Prostate gland (tissue), 2 donors: ENCODE measurements at regions not wholly inside any gene's neighbourhood (a gene's known extent, or its start where the extent isn't known, plus 50 kb on each side); places are given as distances from the start of the nearest gene placed in this dataset.
A peak's percentile ranks its signal among the peaks of the same experiment; 100 is the strongest.

Experiments
- DNase-seq: peaks from one replicate; pipeline ENCODE4 v3.0.0-alpha.2; 2019; ENCODE audit warnings: low spot score
- H3K27ac ChIP-seq, 2 donors: fragments of 200-600 bp; sonication (generic); 2 replicates each; pipeline ENCODE4 v1.5.1; 2017 to 2019
- H3K27me3 ChIP-seq: fragments of 200-600 bp; sonication (generic); replicated peaks from 2 replicates; pipeline ENCODE4 v1.5.1; 2019; ENCODE audit not compliant: insufficient read depth
- H3K36me3 ChIP-seq, 2 donors: fragments of 200-600 bp; sonication (generic); 1 replicate in 1 of 2; 2 replicates in 1 of 2; pipeline versions ENCODE4 v1.5.1 to v1.8.1; 2017 to 2019
- H3K4me1 ChIP-seq: fragments of 200-600 bp; sonication (generic); replicated peaks from 2 replicates; pipeline ENCODE4 v1.5.1; 2019
- H3K4me3 ChIP-seq, 2 donors: fragments of 200-600 bp; sonication (generic); 2 replicates each; pipeline ENCODE4 v1.5.1; 2017 to 2019
- H3K9me3 ChIP-seq: fragments of 200-600 bp; sonication (generic); 2 replicates; pipeline ENCODE4 v1.5.1; 2017
- CTCF ChIP-seq, 4 experiments: fragments of 200-600 bp in 2 of 4; fragments of 450-650 bp in 2 of 4; sonication (generic) in 2 of 4; IDR thresholded peaks; 1 replicate in 3 of 4; 2 replicates in 1 of 4; pipeline ENCODE4 v1.5.1; 2016 to 2019; ENCODE audit warnings: antibody characterized with exemption in 4 of 4, mild to moderate bottlenecking in 2 of 4, moderate library complexity in 2 of 4
- POLR2A ChIP-seq: fragments of 450-650 bp; IDR thresholded peaks from one replicate; pipeline ENCODE4 v1.6.1; 2016; ENCODE audit warnings: antibody characterized with exemption, mild to moderate bottlenecking
- POLR2AphosphoS5 ChIP-seq: sonication (generic); formaldehyde crosslinking; IDR thresholded peaks from one replicate; pipeline ENCODE4 v1.6.1; 2017; ENCODE audit warnings: antibody characterized with exemption
- WGBS: methylation state at CpG from one replicate; pipeline ENCODE4 v1.1.5; 2018; 5-methylcytosine and 5-hydroxymethylcytosine counted together
- intact Hi-C: fragments of 100-400 bp; cut with DNase I; formaldehyde crosslinking; loops from one replicate; pipeline ENCODE4 v1.14.2; 2022

GRCh38 chr16:85216522-85217375, 104.5 kb upstream of the CIBAR2 start:
- Histone ChIP-seq H3K9me3 (no peaks in the 10 kb centered on the region), H3K4me3 (no peak overlapping the region), H3K4me1 (peaks cover 7% of the 10 kb centered on the region), H3K27me3 (no peaks in the 10 kb centered on the region), H3K27ac (no peak overlapping the region), H3K36me3 (no peaks in the 10 kb centered on the region)
- 90% methylated on average over 19 of the region's 19 CpGs for WGBS
- DNase-seq: no peak
- TF ChIP-seq CTCF (IDR thresholded peaks at IDR 0.05) (no peak), POLR2A (no peak), POLR2AphosphoS5 (no peak)
- intact Hi-C loops: no loop called here

- Histone ChIP-seq H3K4me3 (peak overlapping the region in 1 of 2 donors; percentile 10), H3K4me1 (peaks cover 7% of the 10 kb centered on the region), H3K36me3 (no peaks in the 10 kb centered on the region), H3K9me3 (no peaks in the 10 kb centered on the region), H3K27ac (peak overlapping the region; percentile 17 to 48), H3K27me3 (no peaks in the 10 kb centered on the region)
- WGBS: 10% methylated on average over 31 of the region's 31 CpGs
- intact Hi-C loops: no loop called here
- peak; percentile 88 for DNase-seq
- TF ChIP-seq CTCF (IDR thresholded peaks at IDR 0.05) (peak in 1 of 4 experiments; percentile 13), POLR2A (no peak), POLR2AphosphoS5 (peak; percentile 83)
These were observed 108.0 kb upstream of the CIBAR2 start for GRCh38 chr16:85220125-85220839.

- intact Hi-C loops: no loop called here
- H3K27me3 ChIP-seq: no peaks in the 10 kb centered on the region
- H3K9me3 ChIP-seq: no peaks in the 10 kb centered on the region
- H3K36me3 ChIP-seq: no peaks in the 10 kb centered on the region
- H3K4me3 ChIP-seq: no peak overlapping the region
- no peak for DNase-seq
- 70% methylated on average over 25 of the region's 27 CpGs for WGBS
- peaks cover 7% of the 10 kb centered on the region for H3K4me1 ChIP-seq
- no peak overlapping the region for H3K27ac ChIP-seq
- TF ChIP-seq POLR2A: no peak
- no peak for TF ChIP-seq POLR2AphosphoS5
- TF ChIP-seq CTCF (IDR thresholded peaks at IDR 0.05): no peak
These were observed 108.9 kb upstream of the CIBAR2 start for GRCh38 chr16:85220964-85221731.

GRCh38 chr16:85221771-85222154, 109.5 kb upstream of the CIBAR2 start:
- Histone ChIP-seq H3K27ac (no peak overlapping the region), H3K4me1 (peaks cover 7% of the 10 kb centered on the region), H3K36me3 (no peaks in the 10 kb centered on the region), H3K27me3 (no peaks in the 10 kb centered on the region), H3K9me3 (no peaks in the 10 kb centered on the region), H3K4me3 (no peak overlapping the region)
- WGBS: 91% methylated on average over 8 of the region's 12 CpGs
- DNase-seq: no peak
- TF ChIP-seq CTCF (IDR thresholded peaks at IDR 0.05): no peak
- TF ChIP-seq POLR2AphosphoS5: no peak
- TF ChIP-seq POLR2A: no peak
- intact Hi-C loops: no loop called here
